Hypothalamus (tissue), 51 donors: ENCODE measurements at regions not wholly inside any gene's neighbourhood (a gene's known extent, or its start where the extent isn't known, plus 50 kb on each side); places are given as distances from the start of the nearest gene placed in this dataset.

ENCODE experiments used
- DNase-seq, 51 donors: peaks; one replicate each; lab custom pipeline; 2025; lab: John Stamatoyannopoulos, UW

- no peak for DNase-seq
Measured at GRCh38 chr11:69967484-69967883, 110.6 kb upstream of the ANO1 start.

DNA sequence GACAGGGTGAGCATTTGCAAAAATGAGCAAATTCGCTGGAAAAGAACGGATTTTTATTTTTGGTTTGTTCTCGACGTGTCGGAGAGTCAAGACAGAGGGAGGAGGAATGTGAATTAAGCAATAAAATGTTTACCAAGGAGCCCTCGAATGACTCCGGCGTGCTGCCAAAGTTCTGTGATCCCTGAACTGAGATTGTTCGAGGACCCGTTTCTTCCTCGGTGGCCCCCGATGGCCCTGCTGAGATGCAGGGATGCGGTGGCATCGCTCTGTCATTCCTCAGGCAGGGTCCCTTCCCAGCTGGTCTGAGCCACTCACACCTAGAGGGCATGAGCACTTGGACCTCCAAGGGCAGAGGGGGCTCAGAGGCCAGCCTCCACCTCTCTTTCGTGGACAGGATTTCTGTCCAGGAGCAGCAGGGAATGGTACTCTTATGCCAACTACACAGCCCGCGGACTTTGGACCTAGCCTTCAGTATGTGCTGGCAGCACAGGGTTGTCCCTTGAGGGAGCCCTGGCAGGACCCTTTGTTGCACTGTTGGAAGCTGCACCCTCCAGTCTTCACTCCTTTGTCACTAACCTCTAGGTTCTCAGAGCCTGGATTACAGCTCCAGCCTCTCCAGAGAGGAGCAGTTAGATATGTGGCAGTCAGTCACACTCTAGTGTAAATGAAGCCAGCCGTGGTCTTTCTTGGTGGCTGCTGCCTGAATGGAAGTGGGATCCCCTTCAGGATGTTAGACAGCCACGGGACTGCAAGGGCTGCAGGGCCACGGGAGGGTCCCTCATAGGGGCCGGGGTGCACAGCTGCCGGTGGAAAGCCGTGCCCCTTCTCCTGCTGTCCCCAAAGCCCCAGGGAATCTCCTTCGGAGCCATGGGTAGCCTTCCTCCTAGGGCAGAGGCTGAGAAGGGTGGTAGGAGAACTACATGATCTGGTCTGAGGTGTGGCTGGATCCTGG, 109.4 kb upstream of the ANO1 start:
- no peak for DNase-seq

DNA sequence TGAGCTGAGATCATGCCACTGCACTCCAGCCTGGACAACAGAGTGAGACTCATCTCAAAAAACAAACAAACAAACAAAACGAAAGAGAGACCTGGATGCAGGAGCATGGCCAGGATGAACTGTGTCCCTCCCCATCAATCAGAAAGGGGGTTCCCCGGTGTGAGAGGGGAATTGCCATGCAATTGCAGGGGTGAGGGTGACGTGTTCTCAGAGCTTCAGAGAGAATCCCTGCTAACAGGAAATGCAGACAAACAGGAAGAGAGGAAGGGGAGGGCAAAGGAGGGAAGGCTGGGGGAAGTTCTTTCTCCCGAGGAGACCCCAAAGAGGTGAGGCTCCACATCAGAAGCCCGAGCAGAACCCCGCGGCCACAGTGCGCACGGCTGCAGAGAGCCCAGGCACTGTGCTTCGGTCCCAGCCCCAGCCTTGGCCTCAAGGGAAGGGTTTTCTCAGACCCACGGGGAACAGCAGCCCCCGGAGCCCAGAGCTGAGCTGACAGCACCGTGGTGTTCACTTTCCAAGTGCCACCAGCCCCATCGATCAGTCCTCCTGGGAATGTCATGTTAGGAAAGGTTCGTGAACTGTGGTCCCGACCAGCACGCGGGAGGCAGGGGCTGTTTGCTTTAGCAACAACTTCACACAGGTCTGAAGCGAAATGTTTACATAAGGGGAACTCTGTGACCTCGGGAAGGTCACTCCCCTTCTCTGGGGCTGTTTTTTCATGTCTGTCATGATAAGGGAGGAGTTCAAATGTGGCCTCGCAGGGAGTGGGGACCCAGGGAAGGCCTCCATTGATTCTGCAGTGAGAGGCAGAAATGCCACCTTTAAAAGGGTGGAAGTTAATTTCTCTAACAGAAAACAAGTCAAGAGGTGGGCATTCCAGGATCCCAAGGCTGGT, 108.0 kb upstream of the ANO1 start:
- no peak for DNase-seq

DNA sequence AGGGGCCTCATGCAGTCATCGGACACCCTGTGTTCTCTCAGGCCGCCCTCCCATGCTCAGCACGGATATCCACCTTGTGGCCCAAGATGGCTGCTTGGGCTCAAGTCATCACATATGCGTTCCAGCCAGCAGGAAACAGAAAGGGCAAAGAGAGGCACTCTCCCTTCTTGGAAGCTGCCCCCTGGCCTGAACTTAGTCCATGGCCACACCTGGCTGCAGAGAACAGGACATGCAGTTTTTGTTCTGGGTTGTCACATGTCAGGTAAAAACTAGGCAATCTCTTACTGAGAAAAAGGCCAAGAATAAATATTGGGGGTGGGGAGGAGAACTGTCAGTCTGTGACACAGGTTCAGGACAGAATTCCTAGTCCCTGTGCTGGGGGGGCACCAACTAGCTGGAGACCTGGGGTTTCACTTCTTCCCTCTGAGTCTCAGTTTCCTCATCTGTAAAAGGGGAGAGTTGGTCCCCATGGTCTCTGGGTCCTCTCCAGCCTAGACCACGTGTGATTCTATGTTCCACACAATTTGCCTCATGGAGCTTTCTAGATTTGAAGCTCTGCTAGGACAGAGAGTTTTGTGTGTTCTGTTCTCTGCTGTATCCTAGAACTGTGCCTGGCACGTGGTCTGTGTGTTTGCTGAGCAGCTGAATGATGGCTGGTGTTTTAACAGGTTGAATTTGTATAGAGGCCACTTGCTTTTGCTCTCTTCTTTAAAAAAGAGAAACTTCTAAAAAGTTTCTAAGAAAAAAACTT, 107.2 kb upstream of the ANO1 start:
- no peak for DNase-seq

GRCh38 chr11:69971741-69972140, 106.4 kb upstream of the ANO1 start:
- DNase-seq: no peak

GRCh38 chr11:69972351-69972802, 105.7 kb upstream of the ANO1 start:
- DNase-seq: no peak

- DNase-seq: no peak
Measured at GRCh38 chr11:69974528-69974927, 103.6 kb upstream of the ANO1 start.

- DNase-seq: no peak
Measured at GRCh38 chr11:69975822-69976221, 102.3 kb upstream of the ANO1 start.

GRCh38 chr11:69976794-69977193, 101.3 kb upstream of the ANO1 start:
- DNase-seq: no peak

GRCh38 chr11:69977951-69978350, 100.2 kb upstream of the ANO1 start:
- no peak for DNase-seq

DNA sequence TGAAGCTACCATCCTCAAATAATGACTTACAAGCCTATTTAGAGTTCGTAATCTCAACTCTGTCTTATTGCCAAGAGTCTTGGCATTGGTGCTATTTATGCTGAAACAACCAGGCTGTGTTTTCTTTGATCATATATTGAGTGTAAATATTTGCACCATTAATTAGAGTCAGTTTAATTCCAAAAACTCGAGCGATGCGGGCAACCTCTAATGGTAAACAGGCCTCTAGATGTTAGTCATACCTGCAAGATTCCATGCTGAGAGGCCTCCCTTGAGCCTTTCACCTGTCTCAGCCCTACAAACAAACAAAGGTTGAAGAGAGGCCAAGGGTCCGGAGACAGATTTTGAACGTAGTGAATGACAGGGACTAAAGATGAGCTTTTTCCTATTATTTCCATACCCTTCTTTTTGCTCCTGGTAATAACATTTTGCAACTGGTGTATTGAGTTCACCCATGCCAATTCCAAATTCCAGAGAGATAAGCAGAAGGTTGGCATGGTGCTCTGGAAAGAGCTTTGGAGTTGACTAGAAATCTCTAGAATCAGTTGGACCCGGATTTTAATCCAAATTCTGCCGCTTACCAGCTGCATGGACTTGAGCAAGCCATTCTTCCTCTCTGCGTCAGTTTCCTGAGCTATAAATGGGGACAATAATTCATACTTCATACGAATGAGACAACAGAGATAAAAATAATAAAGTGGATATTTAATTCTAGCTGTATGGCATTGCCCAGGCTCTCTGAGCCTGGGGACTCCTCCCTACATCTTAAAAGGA, 99.1 kb upstream of the ANO1 start:
- DNase-seq: no peak

- no peak for DNase-seq
Measured at GRCh38 chr11:69979632-69980031, 98.5 kb upstream of the ANO1 start.

DNA sequence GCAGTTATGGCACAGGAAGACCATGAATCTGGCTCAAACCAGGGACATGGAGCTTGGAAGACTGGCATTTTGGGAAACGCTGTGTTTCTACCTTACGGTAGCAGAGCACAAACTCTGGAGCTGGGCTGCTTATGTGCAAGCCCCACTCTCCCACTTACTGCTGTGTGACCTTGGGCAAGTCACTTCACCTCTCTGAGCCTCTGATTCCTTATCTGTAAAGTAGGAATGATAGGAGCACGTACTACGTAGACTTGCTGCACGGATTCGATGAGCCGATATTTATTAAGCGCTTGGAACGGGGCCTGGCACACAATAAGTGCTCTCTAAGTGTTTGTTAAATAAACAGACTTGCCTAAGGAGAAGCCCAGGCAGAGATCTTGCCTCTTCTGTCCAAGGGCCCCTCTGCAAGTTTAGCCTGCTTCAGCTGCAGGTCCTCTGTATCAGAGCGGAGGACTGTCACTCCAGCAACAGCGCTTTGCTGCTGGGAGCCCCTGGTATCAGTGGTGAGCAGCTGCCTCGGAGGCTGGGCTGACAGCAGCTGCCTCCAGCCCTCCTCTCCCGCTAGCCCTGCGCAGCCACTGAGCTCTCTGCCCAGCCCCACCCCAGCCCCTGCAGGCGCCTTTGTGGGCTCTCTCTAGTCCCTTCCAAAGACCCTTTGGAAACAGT, 96.9 kb upstream of the ANO1 start:
- DNase-seq: no peak

GRCh38 chr11:69982690-69983570, 95.2 kb upstream of the ANO1 start:
- no peak for DNase-seq

GRCh38 chr11:69983571-69983877, 94.6 kb upstream of the ANO1 start:
- no peak for DNase-seq

DNA sequence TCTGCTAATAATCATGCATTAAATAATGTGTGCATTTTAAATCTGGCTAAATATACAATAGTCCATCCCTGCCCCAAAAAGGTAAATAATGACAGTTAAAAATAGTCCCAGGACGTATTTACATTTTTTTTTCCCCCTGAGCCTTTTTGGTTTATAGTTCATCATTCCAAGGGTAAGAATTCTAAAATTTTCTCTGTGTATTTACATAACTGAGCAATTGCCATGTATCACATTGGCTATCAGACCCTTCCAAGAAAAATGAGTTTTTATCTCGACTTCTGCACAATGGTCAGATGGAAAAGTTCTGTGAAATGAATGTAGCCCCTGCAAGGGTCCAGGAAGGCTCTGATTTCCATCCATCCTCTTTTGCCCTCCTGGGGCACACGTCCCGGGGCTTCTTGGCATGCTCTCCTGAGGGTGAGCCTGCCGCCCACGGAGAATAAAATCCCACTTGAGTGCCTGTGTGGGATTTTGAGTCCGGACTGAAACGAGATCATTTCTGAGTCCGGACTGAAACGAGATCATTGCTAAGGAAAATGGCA, 94.1 kb upstream of the ANO1 start:
- DNase-seq: no peak

DNA sequence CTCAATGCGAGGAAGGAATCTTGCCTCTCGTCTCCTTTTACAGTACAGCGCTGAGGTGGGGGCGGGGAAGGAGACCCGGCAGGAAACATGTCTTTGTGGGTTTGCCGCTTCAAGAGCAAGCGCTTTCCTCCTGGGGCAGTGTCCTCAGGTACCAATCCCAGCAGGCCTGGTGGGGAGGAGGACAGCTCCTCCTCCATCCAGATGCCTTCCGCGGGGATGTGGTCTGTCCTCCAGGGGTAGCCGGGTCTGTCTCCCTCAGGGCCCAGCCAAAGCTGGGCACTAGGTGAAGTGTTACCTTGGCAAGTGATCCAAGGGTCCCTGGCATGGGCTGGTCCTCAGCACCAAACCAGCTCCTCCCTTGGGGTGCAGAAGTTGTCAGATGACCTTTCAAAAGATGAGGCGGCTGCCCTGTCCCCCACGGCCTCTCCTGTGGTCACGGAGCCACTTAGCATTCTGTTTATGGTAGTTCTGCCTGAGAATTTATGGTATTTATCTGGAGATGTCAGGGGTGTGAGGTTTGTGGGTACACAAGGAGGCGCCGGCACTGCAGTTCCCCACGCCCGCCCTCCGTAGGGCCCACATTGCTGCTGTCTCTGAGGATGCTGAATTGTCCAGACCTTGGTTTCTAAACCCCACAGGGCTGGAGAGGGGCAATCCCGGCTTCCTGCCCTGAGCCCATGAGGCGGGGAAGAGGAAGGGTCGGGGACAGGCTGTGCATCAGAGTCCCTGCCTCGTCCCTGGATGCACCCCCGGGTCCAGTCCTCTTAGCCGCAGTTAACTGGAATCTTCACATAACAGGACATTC, 93.5 kb upstream of the ANO1 start:
- no peak for DNase-seq

DNA sequence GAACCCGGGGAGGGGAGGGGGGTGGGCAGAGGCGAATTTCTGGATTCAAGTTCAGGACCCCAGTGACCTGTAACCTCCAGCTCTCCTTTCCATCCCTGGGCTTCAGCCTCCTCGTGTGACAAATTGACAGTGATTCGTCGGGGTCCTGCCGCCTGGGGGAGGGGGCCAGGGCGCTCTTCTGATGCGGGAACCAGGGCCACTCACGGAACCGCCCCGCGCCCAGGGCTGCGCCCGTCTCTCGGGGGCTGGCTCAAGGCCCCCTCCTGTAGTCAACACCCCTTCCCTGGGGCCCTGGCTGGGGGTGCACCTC, 92.8 kb upstream of the ANO1 start:
- no peak for DNase-seq
